ENCODE measurements at regions not wholly inside any gene's neighbourhood (a gene's known extent, or its start where the extent isn't known, plus 50 kb on each side); places are given as distances from the start of the nearest gene placed in this dataset.
"Not testable (repeated sequence)": the region's sequence is repeated elsewhere in the genome, so short reads cannot be mapped to it uniquely, and the experiment has no call there.

- H3K4me3 ChIP-seq (ENCODE audit: low read depth, low read length): no peak overlapping the region
- TF ChIP-seq MAX (IDR thresholded peaks at IDR 0.05; ENCODE audit: low read depth, low read length): no peak
- TF ChIP-seq MYC (IDR thresholded peaks at IDR 0.05; ENCODE audit: low read depth, low read length): no peak
- TF ChIP-seq CTCF (IDR thresholded peaks at IDR 0.05; ENCODE audit: low read depth, low read length): no peak
- no peak for TF ChIP-seq POLR2A (IDR thresholded peaks at IDR 0.05; ENCODE audit: extremely low read depth, insufficient read length)
- peak; percentile 16 for DNase-seq (ENCODE audit: low read depth)
Observed at GRCh38 chr20:48019496-48019895, 234.2 kb upstream of the SULF2 start.

GRCh38 chr20:48018851-48019250, 233.6 kb upstream of the SULF2 start:
- DNase-seq (ENCODE audit: low read depth); H3K4me3 ChIP-seq (ENCODE audit: low read depth, low read length): not testable (repeated sequence)

GRCh38 chr20:48017992-48018391, 232.7 kb upstream of the SULF2 start:
- no peak for DNase-seq (ENCODE audit: low read depth)
- no peak overlapping the region for H3K4me3 ChIP-seq (ENCODE audit: low read depth, low read length)
- TF ChIP-seq CTCF (IDR thresholded peaks at IDR 0.05; ENCODE audit: low read depth, low read length) (no peak), MYC (IDR thresholded peaks at IDR 0.05; ENCODE audit: low read depth, low read length) (no peak), POLR2A (IDR thresholded peaks at IDR 0.05; ENCODE audit: extremely low read depth, insufficient read length) (no peak), MAX (IDR thresholded peaks at IDR 0.05; ENCODE audit: low read depth, low read length) (no peak)

- no peak overlapping the region for H3K4me3 ChIP-seq (ENCODE audit: low read depth, low read length)
- no peak for DNase-seq (ENCODE audit: low read depth)
- TF ChIP-seq MAX (IDR thresholded peaks at IDR 0.05; ENCODE audit: low read depth, low read length) (no peak), MYC (IDR thresholded peaks at IDR 0.05; ENCODE audit: low read depth, low read length) (no peak), POLR2A (IDR thresholded peaks at IDR 0.05; ENCODE audit: extremely low read depth, insufficient read length) (no peak), CTCF (IDR thresholded peaks at IDR 0.05; ENCODE audit: low read depth, low read length) (no peak)
Observed at GRCh38 chr20:48017509-48017908, 232.2 kb upstream of the SULF2 start.

GRCh38 chr20:48015943-48016723, 230.9 kb upstream of the SULF2 start:
- H3K4me3 ChIP-seq (ENCODE audit: low read depth, low read length): no peak overlapping the region
- TF ChIP-seq MYC (IDR thresholded peaks at IDR 0.05; ENCODE audit: low read depth, low read length) (no peak), CTCF (IDR thresholded peaks at IDR 0.05; ENCODE audit: low read depth, low read length) (no peak), MAX (IDR thresholded peaks at IDR 0.05; ENCODE audit: low read depth, low read length) (no peak), POLR2A (IDR thresholded peaks at IDR 0.05; ENCODE audit: extremely low read depth, insufficient read length) (no peak)
- DNase-seq (ENCODE audit: low read depth): no peak

GRCh38 chr20:48015141-48015910, 230.0 kb upstream of the SULF2 start:
- DNase-seq (ENCODE audit: low read depth): no peak
- no peak overlapping the region for H3K4me3 ChIP-seq (ENCODE audit: low read depth, low read length)
- TF ChIP-seq MYC (IDR thresholded peaks at IDR 0.05; ENCODE audit: low read depth, low read length): no peak
- TF ChIP-seq POLR2A (IDR thresholded peaks at IDR 0.05; ENCODE audit: extremely low read depth, insufficient read length): no peak
- TF ChIP-seq CTCF (IDR thresholded peaks at IDR 0.05; ENCODE audit: low read depth, low read length): no peak
- no peak for TF ChIP-seq MAX (IDR thresholded peaks at IDR 0.05; ENCODE audit: low read depth, low read length)
